GM12892 (cell line): ENCODE measurements at regions not wholly inside any gene's neighbourhood (a gene's known extent, or its start where the extent isn't known, plus 50 kb on each side); places are given as distances from the start of the nearest gene placed in this dataset.

Experiments
- POLR2A ChIP-seq: IDR thresholded peaks from 2 replicates; pipeline ENCODE4 v1.6.1; 2011; ENCODE audit warnings: low read depth, low read length, control low read depth
- POLR2AphosphoS5 ChIP-seq: IDR thresholded peaks from 2 replicates; pipeline ENCODE4 v1.6.1; 2011; ENCODE audit warnings: low read depth, low read length, control low read depth
- TAF1 ChIP-seq: IDR thresholded peaks from 2 replicates; pipeline ENCODE4 v1.6.1; 2011; ENCODE audit warnings: low read depth, mild to moderate bottlenecking, control low read depth, low read length, borderline replicate concordance

DNA sequence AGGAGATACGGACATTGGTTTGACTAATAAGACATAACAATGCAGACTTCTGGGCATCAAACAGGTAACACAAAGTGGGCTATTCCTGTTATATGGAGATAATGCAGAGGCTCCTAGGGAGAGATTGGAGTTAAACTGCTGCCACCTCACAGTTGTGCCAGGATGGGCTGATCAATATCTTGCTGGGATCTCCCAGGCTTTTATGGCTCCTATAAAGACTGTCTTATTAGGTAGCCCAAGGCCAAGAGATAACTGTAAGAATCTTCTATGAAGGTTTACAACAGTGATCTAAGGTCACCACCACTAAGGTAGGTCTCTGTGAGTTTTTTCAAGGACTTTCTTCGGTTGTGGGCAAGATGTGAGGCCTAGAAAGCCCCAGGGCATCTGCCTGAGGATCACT, 345.8 kb downstream of the KLF5 start:
- TF ChIP-seq POLR2A = no peak
- TF ChIP-seq TAF1 = no peak
- TF ChIP-seq POLR2AphosphoS5 = no peak
